CD14-positive monocyte (primary cell): ENCODE measurements at regions not wholly inside any gene's neighbourhood (a gene's known extent, or its start where the extent isn't known, plus 50 kb on each side); places are given as distances from the start of the nearest gene placed in this dataset.
A peak's percentile ranks its signal among the peaks of the same experiment; 100 is the strongest.

ENCODE experiments used
- DNase-seq, 3 donors: peaks; one replicate each; pipeline ENCODE4 v3.0.0-alpha.2; 2011 to 2022
- H2AFZ ChIP-seq: 2 replicates; pipeline ENCODE4 v1.6.0; 2012; ENCODE audit warnings: mild to moderate bottlenecking, low read depth, low read length, inconsistent platforms; ENCODE audit not compliant: insufficient read depth, poor library complexity, severe bottlenecking
- H3K27ac ChIP-seq, 2 donors: 1 replicate in 1 of 2; 2 replicates in 1 of 2; pipeline ENCODE4 v1.5.1; 2012 to 2013; ENCODE audit warnings: low read length in 2 of 2, control low read depth in 1 of 2, inconsistent platforms in 1 of 2, low read depth in 1 of 2, mild to moderate bottlenecking in 1 of 2
- H3K27me3 ChIP-seq, 2 donors: one replicate each; pipeline versions ENCODE4 v1.6.0 to v1.6.1; 2011 to 2013; ENCODE audit warnings: low read length in 2 of 2; ENCODE audit not compliant: control insufficient read depth in 2 of 2, insufficient read depth in 2 of 2
- H3K36me3 ChIP-seq, 2 donors: replicated peaks in 1 of 2; 1 replicate in 1 of 2; 2 replicates in 1 of 2; pipeline versions ENCODE4 v1.5.1 to v1.6.1; 2012 to 2013; ENCODE audit warnings: low read length in 2 of 2, control low read depth in 1 of 2, inconsistent platforms in 1 of 2, mild to moderate bottlenecking in 1 of 2; ENCODE audit not compliant: insufficient read depth in 2 of 2, control insufficient read depth in 1 of 2
- H3K4me1 ChIP-seq, 2 donors: 1 replicate in 1 of 2; 2 replicates in 1 of 2; pipeline versions ENCODE4 v1.5.1 to v1.6.1; 2012 to 2013; ENCODE audit warnings: low read length in 2 of 2, control low read depth in 1 of 2, inconsistent platforms in 1 of 2, mild to moderate bottlenecking in 1 of 2, moderate library complexity in 1 of 2; ENCODE audit not compliant: insufficient read depth in 2 of 2, control insufficient read depth in 1 of 2
- H3K4me2 ChIP-seq: replicated peaks from 2 replicates; pipeline ENCODE3; 2012; ENCODE audit warnings: low read length, moderate library complexity, mild to moderate bottlenecking; ENCODE audit not compliant: poor library complexity, severe bottlenecking; ENCODE audit errors: extremely low read depth
- H3K4me3 ChIP-seq, 3 experiments: fragments of 200-600 bp in 1 of 3; sonication (generic) in 1 of 3; replicated peaks in 1 of 3; 1 replicate in 2 of 3; 2 replicates in 1 of 3; pipeline ENCODE4 v1.5.1; 2011 to 2013; ENCODE audit warnings: low read length in 3 of 3, mild to moderate bottlenecking in 3 of 3, control low read depth in 2 of 3, low read depth in 2 of 3, inconsistent platforms in 1 of 3, moderate library complexity in 1 of 3
- H3K79me2 ChIP-seq: 2 replicates; pipeline ENCODE4 v1.6.0; 2012; ENCODE audit warnings: mild to moderate bottlenecking, control low read depth, inconsistent platforms, low read length, moderate library complexity; ENCODE audit not compliant: insufficient read depth
- H3K9ac ChIP-seq: 2 replicates; pipeline ENCODE4 v1.6.0; 2017; ENCODE audit warnings: low read length, mild to moderate bottlenecking; ENCODE audit not compliant: insufficient read depth, poor library complexity, severe bottlenecking
- H3K9me3 ChIP-seq, 2 donors: replicated peaks in 1 of 2; 1 replicate in 1 of 2; 2 replicates in 1 of 2; pipeline versions ENCODE4 v1.5.1 to v1.6.1; 2012 to 2013; ENCODE audit warnings: low read length in 2 of 2, control low read depth in 1 of 2; ENCODE audit not compliant: control insufficient read depth in 1 of 2, insufficient read depth in 1 of 2
- H4K20me1 ChIP-seq: 2 replicates; pipeline ENCODE4 v1.6.0; 2012; ENCODE audit warnings: mild to moderate bottlenecking, low read length, control low read depth, moderate library complexity; ENCODE audit not compliant: insufficient read depth
- H3K27ac Mint-ChIP-seq, 7 donors: one replicate each; pipeline ENCODE4 v1.8.0; 2020; ENCODE audit warnings: mild to moderate bottlenecking in 7 of 7, mixed read lengths in 7 of 7, moderate library complexity in 6 of 7, inconsistent platforms in 2 of 7
- H3K27me3 Mint-ChIP-seq, 3 donors: one replicate each; pipeline ENCODE4 v1.8.0; 2021 to 2022; ENCODE audit warnings: low read depth in 3 of 3, mild to moderate bottlenecking in 3 of 3, mixed read lengths in 3 of 3, moderate library complexity in 3 of 3, inconsistent platforms in 1 of 3
- H3K36me3 Mint-ChIP-seq, 2 donors: one replicate each; pipeline ENCODE4 v1.8.0; 2020; ENCODE audit warnings: mixed read lengths in 2 of 2, inconsistent platforms in 1 of 2, mild to moderate bottlenecking in 1 of 2
- H3K4me1 Mint-ChIP-seq: one replicate; pipeline ENCODE4 v1.8.0; 2020; ENCODE audit warnings: mild to moderate bottlenecking, mixed read lengths
- H3K4me3 Mint-ChIP-seq, 2 donors: one replicate each; pipeline ENCODE4 v1.8.0; 2020; ENCODE audit warnings: mild to moderate bottlenecking in 2 of 2, mixed read lengths in 2 of 2, moderate library complexity in 1 of 2
- H3K9me3 Mint-ChIP-seq, 7 donors: one replicate each; pipeline ENCODE4 v1.8.0; 2020 to 2022; ENCODE audit warnings: mixed read lengths in 7 of 7, mild to moderate bottlenecking in 6 of 7, moderate library complexity in 6 of 7, inconsistent platforms in 2 of 7
- CTCF ChIP-seq: fragments of 200-600 bp; IDR thresholded peaks from one replicate; pipeline ENCODE4 v1.8.0; 2022; ENCODE audit warnings: antibody characterized with exemption, mild to moderate bottlenecking
- WGBS: methylation state at CpG from one replicate; pipeline ENCODE4 v1.1.5; 2013; ENCODE audit warnings: missing lambda C conversion rate; ENCODE audit not compliant: insufficient coverage; 5-methylcytosine and 5-hydroxymethylcytosine counted together
- intact Hi-C, 2 donors: fragments of 100-400 bp; cut with micrococcal nuclease; formaldehyde crosslinking; loops; one replicate each; pipeline versions ENCODE4 v1.15.0 to v1.15.1; 2023

GRCh38 chr12:114480337-114481199 is 74.6 kb upstream of the TBX5 start:
- no peaks in the 10 kb centered on the region for H3K36me3 ChIP-seq
- 4% methylated on average over 29 of the region's 34 CpGs for WGBS
- no peak for TF ChIP-seq CTCF
- Mint-ChIP-seq H3K27ac (no peak overlapping the region), H3K4me3 (peak overlapping the region in 1 of 2 donors; percentile 74), H3K27me3 (peaks cover 48 to 63% (median 55%) of the 10 kb centered on the region in 3 donors), H3K9me3 (peaks cover 2 to 17% (median 7%) of the 10 kb centered on the region in 7 donors), H3K4me1 (no peaks in the 10 kb centered on the region), H3K36me3 (no peaks in the 10 kb centered on the region)
- H3K9me3 ChIP-seq, result peaks cover 0 to 11% of the 10 kb centered on the region in 2 donors
- intact Hi-C loops, result no loop called here
- no peaks in the 10 kb centered on the region for H4K20me1 ChIP-seq
- no peaks in the 10 kb centered on the region for H3K79me2 ChIP-seq
- H3K27me3 ChIP-seq, result peaks cover 53 to 59% of the 10 kb centered on the region in 2 donors
- peak overlapping the region; percentile 11 for H3K4me2 ChIP-seq
- H3K9ac ChIP-seq, result no peak overlapping the region
- no peak overlapping the region for H3K27ac ChIP-seq
- no peak for DNase-seq
- H3K4me3 ChIP-seq, result no peak overlapping the region
- H3K4me1 ChIP-seq, result no peaks in the 10 kb centered on the region
- no peak overlapping the region for H2AFZ ChIP-seq

- H3K4me3 Mint-ChIP-seq, result peak overlapping the region in 1 of 2 donors; percentile 74
- H3K4me2 ChIP-seq, result peak overlapping the region; percentile 11
- no peak overlapping the region for H2AFZ ChIP-seq
- TF ChIP-seq CTCF, result no peak
- intact Hi-C loops, result no loop called here
- peaks cover 53 to 59% of the 10 kb centered on the region in 2 donors for H3K27me3 ChIP-seq
- no peaks in the 10 kb centered on the region for H3K4me1 Mint-ChIP-seq
- H3K4me3 ChIP-seq, result no peak overlapping the region
- no peak for DNase-seq
- H4K20me1 ChIP-seq, result no peaks in the 10 kb centered on the region
- H3K4me1 ChIP-seq, result no peaks in the 10 kb centered on the region
- H3K27ac ChIP-seq, result no peak overlapping the region
- H3K9ac ChIP-seq, result no peak overlapping the region
- no peaks in the 10 kb centered on the region for H3K79me2 ChIP-seq
- no peak overlapping the region for H3K27ac Mint-ChIP-seq
- H3K27me3 Mint-ChIP-seq, result peaks cover 48 to 67% (median 55%) of the 10 kb centered on the region in 3 donors
- H3K36me3 Mint-ChIP-seq, result no peaks in the 10 kb centered on the region
- no peaks in the 10 kb centered on the region for H3K36me3 ChIP-seq
- peaks cover 0 to 11% of the 10 kb centered on the region in 2 donors for H3K9me3 ChIP-seq
- 2% methylated on average over 14 of the region's 22 CpGs for WGBS
- peaks cover 0 to 13% (median 4%) of the 10 kb centered on the region in 7 donors for H3K9me3 Mint-ChIP-seq
Measured at GRCh38 chr12:114479831-114480230, 73.9 kb upstream of the TBX5 start.
